WERI-Rb-1 (cell line): ENCODE measurements at regions not wholly inside any gene's neighbourhood (a gene's known extent, or its start where the extent isn't known, plus 50 kb on each side); places are given as distances from the start of the nearest gene placed in this dataset.
"Not testable (repeated sequence)": the region's sequence is repeated elsewhere in the genome, so short reads cannot be mapped to it uniquely, and the experiment has no call there.

Experiments
- DNase-seq: peaks from one replicate; pipeline ENCODE4 v3.0.0-alpha.2; 2020
- H3K27ac ChIP-seq: fragments of 250-450 bp; sonication (Bioruptor Pico); 2 replicates; pipeline ENCODE4 v1.5.1; 2020; ENCODE audit warnings: mild to moderate bottlenecking, moderate library complexity
- H3K27me3 ChIP-seq: fragments of 250-450 bp; sonication (Bioruptor Pico); 2 replicates; pipeline ENCODE4 v1.5.1; 2021; ENCODE audit warnings: mild to moderate bottlenecking, low read depth, moderate library complexity; ENCODE audit not compliant: insufficient read depth, severe bottlenecking
- H3K36me3 ChIP-seq: fragments of 250-450 bp; sonication (Bioruptor Pico); 2 replicates; pipeline ENCODE4 v1.5.1; 2020; ENCODE audit warnings: mild to moderate bottlenecking, moderate library complexity
- H3K4me3 ChIP-seq: 2 replicates; pipeline ENCODE4 v1.5.1; 2011; ENCODE audit warnings: low read depth, mild to moderate bottlenecking, control low read depth, low read length
- H3K9me3 ChIP-seq: fragments of 250-450 bp; sonication (Bioruptor Pico); 2 replicates; pipeline ENCODE4 v1.5.1; 2021; ENCODE audit warnings: mild to moderate bottlenecking, moderate library complexity; ENCODE audit not compliant: severe bottlenecking
- TF ChIP-seq, protein P1 (sequence below): IDR thresholded peaks from 2 replicates; pipeline ENCODE4 v1.5.1; 2011; ENCODE audit warnings: low read depth, mild to moderate bottlenecking, control low read depth, inconsistent platforms, low read length

- Histone ChIP-seq H3K27ac (no peak overlapping the region), H3K36me3 (no peaks in the 10 kb centered on the region), H3K27me3 (no peaks in the 10 kb centered on the region), H3K4me3 (no peak overlapping the region), H3K9me3 (no peaks in the 10 kb centered on the region)
- TF ChIP-seq, protein P1, sequence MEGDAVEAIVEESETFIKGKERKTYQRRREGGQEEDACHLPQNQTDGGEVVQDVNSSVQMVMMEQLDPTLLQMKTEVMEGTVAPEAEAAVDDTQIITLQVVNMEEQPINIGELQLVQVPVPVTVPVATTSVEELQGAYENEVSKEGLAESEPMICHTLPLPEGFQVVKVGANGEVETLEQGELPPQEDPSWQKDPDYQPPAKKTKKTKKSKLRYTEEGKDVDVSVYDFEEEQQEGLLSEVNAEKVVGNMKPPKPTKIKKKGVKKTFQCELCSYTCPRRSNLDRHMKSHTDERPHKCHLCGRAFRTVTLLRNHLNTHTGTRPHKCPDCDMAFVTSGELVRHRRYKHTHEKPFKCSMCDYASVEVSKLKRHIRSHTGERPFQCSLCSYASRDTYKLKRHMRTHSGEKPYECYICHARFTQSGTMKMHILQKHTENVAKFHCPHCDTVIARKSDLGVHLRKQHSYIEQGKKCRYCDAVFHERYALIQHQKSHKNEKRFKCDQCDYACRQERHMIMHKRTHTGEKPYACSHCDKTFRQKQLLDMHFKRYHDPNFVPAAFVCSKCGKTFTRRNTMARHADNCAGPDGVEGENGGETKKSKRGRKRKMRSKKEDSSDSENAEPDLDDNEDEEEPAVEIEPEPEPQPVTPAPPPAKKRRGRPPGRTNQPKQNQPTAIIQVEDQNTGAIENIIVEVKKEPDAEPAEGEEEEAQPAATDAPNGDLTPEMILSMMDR, result no peak
- no peak for DNase-seq
Observed at GRCh38 chr11:25547292-25547691, 784.6 kb upstream of the ANO3 start.

GRCh38 chr11:25562417-25562816, 769.5 kb upstream of the ANO3 start:
- TF ChIP-seq, protein P1, result no peak
- no peak for DNase-seq
- no peaks in the 10 kb centered on the region for H3K9me3 ChIP-seq
- no peaks in the 10 kb centered on the region for H3K36me3 ChIP-seq
- no peak overlapping the region for H3K27ac ChIP-seq
- no peaks in the 10 kb centered on the region for H3K27me3 ChIP-seq
- no peak overlapping the region for H3K4me3 ChIP-seq

DNA sequence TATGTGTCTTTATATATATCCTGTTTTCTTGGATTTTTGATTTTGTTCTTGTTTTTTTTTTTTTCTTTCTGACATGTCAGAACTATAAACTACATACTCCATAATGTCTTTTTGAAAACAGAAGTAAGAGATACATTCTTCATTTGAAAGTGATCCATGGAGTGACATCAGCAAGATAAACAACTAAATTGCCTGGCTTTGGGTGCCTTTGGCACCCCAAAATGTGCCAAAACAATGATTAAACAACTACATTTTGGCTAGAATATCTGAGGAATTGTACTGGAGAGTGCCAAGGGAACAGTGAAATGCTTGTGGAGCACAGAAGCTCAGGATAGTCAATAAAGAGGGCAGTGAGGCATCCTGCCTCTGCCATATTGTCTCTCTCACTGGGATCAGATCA, 766.1 kb upstream of the ANO3 start:
- no peak overlapping the region for H3K4me3 ChIP-seq
- H3K27ac ChIP-seq, result no peak overlapping the region
- TF ChIP-seq, protein P1, result no peak
- no peaks in the 10 kb centered on the region for H3K36me3 ChIP-seq
- no peaks in the 10 kb centered on the region for H3K9me3 ChIP-seq
- H3K27me3 ChIP-seq, result no peaks in the 10 kb centered on the region
- no peak for DNase-seq

GRCh38 chr11:25566298-25567200, 765.4 kb upstream of the ANO3 start:
- no peaks in the 10 kb centered on the region for H3K36me3 ChIP-seq
- TF ChIP-seq, protein P1, result no peak
- DNase-seq, result no peak
- no peaks in the 10 kb centered on the region for H3K27me3 ChIP-seq
- no peak overlapping the region for H3K4me3 ChIP-seq
- no peaks in the 10 kb centered on the region for H3K9me3 ChIP-seq
- H3K27ac ChIP-seq, result no peak overlapping the region

DNA sequence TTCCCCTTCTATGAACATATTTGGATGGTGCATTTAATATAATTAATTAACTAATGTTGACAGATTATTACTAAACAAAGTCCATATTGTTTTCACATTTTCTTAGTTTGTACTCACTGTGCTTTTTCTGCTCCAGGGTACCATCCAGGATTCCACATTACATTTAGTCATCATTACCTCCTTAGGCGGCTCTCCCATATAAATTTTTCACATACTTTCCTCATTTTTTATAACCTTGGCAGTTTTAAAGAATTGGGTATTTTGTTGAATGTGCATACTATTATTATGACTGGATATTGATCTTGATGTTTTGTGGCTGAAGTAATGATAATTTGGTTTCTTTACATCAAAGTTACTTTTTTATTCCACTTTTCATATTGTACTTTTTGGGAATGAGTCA, 755.6 kb upstream of the ANO3 start:
- Histone ChIP-seq H3K9me3 (no peaks in the 10 kb centered on the region), H3K36me3 (no peaks in the 10 kb centered on the region), H3K27me3 (peaks cover 3% of the 10 kb centered on the region), H3K27ac (no peak overlapping the region), H3K4me3 (no peak overlapping the region)
- TF ChIP-seq, protein P1, result no peak
- no peak for DNase-seq

GRCh38 chr11:25579554-25579953, 752.4 kb upstream of the ANO3 start:
- H3K27me3 ChIP-seq, H3K36me3 ChIP-seq, H3K9me3 ChIP-seq, DNase-seq, H3K4me3 ChIP-seq, H3K27ac ChIP-seq: not testable (repeated sequence)
